Germinal center (tissue), 1 donor: ENCODE measurements at regions not wholly inside any gene's neighbourhood (a gene's known extent, or its start where the extent isn't known, plus 50 kb on each side); places are given as distances from the start of the nearest gene placed in this dataset.

Experiments
- DNase-seq: peaks from one replicate; pipeline ENCODE4 v3.0.0; 2012; ENCODE audit warnings: mixed read lengths, low spot score

DNA sequence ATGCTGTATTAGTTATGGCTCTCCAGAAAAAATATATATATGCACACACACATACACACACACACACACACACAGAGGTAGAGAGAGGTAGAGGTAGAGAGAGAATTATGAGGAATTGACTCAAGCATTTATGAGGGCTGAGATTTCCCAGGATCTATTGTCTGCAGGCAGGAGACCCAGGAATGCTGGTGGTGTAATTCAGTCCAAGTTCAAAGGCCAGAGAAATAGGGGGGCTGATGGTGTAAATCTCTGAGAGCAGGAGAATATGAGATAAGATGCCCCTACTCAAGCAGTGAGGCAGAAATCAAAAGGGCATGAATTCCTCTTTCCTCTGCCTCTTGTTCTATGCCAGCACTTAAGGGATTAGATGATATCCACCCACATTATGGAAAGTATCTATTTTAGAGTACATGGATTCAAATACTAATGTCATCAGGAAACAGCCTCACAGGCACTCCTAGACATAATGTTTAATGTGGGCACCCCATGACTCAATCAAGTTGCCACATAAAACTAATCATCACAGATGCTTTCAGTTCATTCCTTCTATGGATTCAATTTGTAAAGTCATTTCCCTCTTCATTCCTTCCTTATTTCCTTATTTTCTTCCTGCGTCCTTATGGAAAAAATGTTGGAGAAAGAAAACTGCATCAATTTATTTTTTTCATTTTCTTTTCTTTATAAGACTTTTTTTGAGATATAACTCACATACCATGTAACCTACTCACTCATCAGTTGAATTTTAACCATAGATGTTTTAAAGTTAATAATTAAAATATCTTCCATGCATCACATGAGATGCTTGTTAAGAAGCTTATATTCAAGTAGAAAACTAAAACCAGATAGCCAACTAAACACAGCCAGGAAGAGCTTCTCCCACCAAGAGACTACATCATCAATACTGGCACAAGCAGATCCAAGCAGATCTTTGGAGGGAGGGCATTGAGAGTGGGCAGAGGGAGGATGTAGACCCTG, 406.2 kb downstream of the MBD2 start:
- DNase-seq, result no peak

DNA sequence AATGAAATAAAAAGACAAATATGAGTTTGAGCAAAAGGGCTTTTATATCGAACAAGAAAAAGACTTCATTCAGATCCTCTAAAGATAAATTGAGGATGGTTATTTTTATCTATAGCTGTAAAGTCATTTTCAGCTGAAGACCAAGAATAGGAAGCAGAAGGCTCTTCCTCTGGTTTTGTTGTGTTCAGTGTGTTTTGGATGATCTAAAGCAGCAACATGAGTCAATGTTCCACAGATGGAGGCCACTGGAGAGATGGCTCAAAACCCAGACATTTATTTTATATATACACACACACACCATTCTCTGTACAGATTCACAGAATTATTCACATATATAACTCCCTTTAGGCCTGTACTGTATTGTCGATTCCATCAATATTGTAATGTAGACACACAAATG, 424.3 kb downstream of the MBD2 start:
- no peak for DNase-seq

DNA sequence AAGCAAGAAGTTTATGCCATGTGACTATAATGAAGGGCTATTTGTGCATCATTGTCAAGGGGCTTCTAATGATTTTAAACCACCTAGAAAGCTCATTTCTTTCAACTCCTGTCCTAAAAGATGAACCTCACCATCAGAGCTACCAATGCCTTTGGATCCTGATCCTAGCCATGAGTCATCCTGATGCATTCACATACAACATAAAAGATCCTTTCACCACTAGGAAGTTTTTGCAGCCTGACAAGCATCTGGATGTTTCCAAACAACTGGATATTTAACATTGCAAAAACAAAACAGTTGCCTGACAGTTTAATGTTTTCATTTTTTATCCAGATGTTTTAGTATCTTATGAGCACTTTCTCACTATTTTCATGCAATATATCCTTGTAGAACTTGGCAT, 425.3 kb downstream of the MBD2 start:
- no peak for DNase-seq

GRCh38 chr18:53798516-53798915, 426.0 kb downstream of the MBD2 start:
- DNase-seq, result no peak

DNA sequence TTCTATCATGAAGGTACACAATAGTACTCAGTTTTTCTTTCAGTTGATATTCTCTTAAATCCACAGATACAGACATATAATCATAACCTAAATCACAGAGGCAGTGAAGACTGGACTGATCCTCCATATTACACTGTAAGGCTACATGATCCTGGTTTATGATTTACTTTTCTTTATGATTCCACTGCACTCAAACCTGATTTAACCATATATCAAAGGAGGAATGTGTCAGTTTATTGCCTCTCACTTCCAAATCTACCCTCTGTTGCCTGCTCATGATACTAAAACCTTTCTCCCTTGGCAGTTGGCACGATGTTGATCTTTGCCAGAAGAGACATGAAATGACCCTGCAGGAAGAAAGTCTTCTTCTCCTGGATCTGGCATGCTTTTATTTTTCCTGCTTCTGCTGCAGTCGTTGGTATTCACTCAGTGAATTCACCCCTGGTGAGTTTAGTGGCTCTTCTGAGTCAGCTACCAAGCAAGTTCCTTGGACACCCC, 426.4 kb downstream of the MBD2 start:
- DNase-seq, result no peak

- DNase-seq, result no peak
These were observed 428.3 kb downstream of the MBD2 start for GRCh38 chr18:53796040-53796729.

DNA sequence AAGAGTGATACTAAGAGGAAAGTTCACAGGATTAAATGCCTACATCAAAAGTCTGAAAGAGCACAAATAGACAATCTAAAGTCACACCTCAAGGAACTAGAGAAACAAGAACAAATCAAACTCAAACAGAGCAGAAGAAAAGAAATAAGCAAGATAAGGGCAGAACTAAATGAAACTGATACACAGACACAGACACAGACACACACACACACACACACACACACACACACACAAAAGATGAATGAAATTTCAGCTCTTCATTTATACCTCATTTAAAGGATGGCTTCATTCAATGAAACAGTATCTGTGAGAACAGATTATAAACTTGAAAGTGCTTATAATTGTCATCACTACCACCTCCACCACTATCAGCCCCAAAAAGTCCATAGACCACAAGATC, 428.9 kb downstream of the MBD2 start:
- DNase-seq, result no peak

GRCh38 chr18:53795061-53795460, 429.4 kb downstream of the MBD2 start:
- no peak for DNase-seq

DNA sequence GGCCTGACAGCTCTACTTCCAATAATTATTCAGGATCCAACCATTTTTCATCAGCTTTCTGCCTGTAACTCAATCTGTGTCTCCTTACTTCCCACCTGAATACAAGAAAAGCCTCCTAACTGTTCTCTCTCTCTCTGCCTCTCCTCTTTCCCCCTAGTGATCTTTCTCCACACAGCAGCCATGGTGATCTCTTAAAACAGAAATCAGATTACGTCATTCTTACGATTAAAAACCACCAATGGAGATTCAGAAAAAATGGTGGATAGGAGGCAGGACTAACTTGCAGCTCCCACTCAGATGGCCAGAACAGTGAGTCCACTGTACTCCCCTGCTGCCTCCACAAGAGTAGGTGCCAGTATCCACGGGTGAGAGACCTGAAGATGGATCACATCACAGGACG, 431.7 kb downstream of the MBD2 start:
- DNase-seq, result no peak

DNA sequence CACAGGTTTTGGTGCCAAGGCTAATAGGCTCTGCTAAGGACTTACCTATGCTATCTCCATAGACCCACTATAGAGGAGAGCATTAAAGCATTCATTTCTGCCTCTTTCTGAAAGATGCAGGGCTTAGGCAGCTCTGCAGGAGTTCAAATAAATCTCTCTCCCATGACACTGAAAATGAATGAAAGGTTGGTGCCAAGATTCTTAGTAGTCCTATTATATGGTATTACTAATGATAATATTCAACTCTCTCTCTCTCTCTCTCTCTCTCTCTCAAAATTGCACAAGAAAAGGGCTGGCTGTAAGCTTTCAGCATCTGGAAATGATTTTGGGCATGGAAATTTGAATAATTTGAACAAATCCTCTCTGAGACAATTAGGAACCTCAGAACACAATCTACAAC, 433.7 kb downstream of the MBD2 start:
- DNase-seq, result no peak

DNA sequence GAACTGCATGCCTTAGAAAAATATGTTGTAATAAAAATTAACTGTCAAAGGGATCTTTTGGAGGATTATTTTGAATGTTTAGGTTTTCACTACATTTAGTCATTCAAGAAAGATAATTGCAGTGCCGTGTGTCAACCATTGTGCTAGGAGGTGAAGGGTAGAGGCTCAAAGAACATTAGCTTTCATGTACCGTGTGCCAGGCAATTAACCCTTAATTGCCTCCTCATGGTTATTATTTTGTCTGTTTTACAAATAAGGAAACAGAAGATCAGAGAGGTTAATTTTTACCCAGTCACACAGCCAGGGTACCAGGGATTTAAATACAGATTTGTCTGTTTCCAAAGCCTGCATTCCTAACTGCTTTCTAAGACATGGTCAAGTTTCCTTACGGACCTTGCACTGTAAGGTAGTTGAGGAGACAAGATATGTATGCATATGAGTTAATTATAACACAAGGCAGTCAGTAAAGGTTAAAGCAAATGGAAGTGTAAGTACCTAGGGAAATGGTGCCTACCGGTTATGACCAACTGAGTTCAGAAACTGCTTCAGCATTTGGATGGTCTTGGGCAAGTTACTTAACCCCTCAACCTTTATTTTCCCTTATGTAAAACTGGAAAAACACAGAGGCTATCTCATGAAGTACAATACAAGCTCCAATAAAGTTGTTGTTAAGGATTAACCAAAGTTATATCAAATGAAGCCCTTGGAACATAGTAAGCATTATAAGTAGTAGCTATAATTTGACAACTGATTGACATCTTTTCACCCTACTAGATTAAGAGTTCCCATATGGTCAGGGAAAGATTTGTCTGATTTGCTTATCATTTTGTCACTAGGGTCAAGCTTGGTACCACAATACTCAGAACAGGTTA, 434.9 kb downstream of the MBD2 start:
- no peak for DNase-seq

DNA sequence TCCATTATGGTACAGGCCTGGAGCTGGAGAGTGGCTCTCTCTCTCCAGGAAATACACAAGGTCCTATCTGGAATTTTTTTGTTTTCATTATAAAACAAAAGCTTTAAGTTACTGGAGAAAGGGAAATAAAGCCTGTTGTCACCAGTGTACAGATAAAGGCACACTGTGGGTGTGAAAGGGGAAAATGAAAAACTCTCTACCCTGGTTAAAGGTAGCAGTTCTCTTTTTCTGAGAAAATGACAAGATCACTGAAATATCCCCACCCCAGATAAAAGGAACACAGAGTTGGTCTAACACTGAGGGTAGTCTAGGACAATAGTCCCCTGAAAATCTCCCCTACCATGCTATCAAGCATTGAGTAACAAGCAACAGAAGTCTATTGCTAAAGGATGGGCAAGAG, 438.7 kb downstream of the MBD2 start:
- no peak for DNase-seq

DNA sequence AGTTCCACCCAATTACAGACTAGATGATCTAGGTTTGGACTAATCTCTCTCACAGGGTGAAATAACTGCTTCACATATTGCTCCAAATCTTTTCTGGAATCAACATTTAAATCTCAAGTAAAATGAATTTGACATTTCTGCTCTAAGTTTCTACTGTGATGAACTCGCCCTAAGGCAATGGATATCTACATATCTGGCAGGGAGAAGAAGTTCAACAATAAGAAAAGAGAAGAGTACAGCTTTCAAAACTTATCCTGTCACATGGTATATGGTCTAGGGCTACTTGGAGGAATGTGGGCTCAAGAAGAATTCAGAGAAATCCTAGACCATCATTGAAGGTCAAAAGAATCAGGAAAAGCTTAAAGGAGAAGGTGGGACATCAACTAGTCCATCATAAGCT, 440.2 kb downstream of the MBD2 start:
- DNase-seq, result no peak

DNA sequence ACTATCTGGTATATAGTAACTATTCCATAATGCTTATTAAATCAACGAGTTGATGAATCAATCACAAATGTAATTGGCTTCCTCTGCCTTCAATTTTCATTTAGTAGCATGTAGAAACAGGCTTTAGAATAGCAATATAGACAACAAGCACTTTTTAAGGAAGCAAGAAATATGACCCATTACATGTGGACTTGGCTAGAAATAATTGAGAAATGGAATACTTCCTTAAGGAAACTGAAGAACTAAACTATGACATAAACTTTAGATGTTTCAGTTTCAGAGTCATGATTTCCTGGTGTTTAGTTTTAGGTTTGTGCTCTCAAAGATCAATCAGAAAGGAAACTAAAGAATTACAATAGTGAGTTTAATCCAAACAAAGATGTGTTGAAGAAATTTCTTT, 443.8 kb downstream of the MBD2 start:
- no peak for DNase-seq

DNA sequence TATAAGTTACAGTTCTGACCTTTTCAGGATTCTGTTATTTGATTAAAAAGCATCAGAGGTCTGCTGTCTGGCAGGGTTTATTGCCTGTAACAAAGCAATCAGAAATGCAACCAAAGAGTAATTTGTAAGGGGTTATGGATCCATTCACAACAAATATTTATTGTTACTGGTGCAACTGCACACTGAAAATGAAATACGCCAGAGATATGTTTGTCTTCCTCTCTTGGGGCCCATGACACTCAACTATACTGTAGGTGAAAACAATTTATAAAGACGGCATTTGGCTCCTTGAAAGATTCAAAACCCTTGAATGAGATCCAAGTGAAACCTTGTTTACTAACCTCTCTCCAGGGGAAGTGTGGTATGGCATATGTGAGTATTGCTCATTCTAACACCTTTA, 452.2 kb downstream of the MBD2 start:
- DNase-seq, result no peak

GRCh38 chr18:53771664-53772063, 452.8 kb downstream of the MBD2 start:
- no peak for DNase-seq

DNA sequence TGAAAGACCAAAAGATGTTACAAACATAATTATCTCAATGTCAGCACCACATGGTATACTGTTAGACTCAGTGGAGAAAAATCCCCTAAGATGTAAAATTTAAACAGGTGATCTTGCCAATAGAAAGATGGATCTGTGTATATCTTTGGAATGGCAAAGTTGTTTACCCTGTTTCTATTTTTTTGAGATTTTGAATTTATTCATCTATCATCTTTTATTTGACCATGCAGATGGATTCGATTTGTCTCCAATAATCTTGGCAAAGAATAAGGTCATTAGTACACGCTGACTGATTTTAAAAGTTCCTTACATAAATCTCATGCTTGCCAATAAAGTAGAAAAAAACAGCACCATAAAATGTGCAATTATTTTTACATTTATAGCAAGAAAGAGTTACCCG, 459.3 kb downstream of the MBD2 start:
- no peak for DNase-seq

DNA sequence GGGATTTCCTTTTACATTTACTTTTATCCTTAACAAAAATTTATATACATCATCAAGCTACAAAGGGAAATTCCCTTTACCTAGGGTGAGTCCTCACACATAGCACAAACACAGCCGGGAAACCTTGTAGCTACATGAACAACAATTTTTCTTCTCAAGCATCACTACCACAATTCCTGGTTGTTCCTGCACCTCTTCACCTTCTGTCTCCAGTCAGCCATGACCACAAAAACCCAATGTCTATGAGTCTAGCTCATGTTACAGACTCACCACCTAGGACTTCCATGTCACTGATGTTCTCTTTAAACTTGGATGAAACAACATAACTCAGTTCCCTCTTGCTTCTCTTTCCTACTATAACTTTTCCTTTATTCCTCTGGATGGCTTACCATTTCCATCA, 460.4 kb downstream of the MBD2 start:
- DNase-seq, result no peak

DNA sequence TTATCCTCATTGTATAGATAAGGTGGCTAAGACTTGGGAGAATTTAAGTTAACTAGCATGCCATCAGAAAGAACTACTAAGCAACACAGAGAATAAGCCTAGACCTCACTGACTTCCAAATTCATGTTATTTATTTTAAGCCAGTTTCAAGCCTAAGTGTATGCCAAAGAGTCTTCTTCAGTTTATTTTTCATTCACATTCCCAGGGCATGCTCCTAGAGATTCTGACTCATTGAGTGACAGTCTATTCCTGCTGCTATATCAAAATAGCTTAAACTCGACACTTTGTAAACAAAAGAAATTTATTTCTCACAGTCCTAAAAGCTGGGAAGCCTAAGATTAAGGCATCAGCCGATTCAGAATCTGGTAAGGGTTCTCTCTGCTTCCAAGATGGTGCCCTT, 467.1 kb downstream of the MBD2 start:
- no peak for DNase-seq

DNA sequence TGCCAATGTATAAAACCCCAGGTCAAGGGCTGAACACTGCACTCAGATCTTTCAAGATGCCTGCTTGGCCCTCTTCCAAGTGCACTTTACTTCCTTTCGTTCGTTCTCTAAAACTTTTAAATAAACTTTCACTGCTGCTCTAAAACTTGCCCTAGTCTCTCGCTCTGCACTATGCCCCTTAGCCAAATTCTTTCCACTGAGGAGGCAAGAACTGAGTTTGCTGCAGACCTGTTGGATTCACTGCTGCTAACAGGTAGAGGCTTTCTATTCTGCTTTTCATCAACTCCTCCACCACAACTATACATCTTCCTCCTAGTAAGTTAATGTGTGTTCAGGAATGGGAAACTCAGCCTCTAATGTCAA, 467.9 kb downstream of the MBD2 start:
- no peak for DNase-seq

DNA sequence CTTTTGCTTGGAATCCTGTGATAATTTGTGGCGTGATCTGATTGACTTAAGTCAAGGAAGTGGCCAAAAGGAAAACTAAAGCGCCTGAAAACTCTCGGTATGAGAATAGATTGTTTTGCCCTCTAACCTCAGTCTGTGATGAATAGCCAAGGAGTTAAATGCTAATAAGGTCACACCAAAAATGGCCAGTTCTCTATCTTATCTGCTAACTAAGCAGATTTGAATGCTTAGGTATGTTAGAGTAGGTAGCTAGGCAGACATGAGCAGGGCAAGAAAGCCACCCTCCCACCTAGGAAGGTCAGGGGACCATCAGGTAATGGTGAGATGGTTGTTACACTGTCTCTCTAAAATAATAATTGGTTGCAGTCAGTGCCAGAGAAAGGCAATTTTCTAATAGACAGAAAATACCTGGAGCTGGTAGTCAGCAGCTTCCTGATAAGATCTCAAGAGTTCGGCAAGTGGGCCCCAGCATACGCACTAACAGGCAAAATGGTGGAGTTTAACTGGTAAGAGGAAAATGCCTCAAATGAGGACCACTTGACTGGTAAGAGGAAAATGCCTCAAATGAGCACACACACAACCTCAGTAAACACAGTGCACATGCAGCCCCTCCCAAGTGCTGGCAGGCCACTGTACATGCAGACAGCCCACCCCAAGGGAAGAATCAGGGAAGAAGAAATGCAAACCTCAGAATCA, 468.4 kb downstream of the MBD2 start:
- no peak for DNase-seq

GRCh38 chr18:53754154-53754553, 470.3 kb downstream of the MBD2 start:
- no peak for DNase-seq
